Right ventricle myocardium superior (tissue), 1 donor: ENCODE measurements at regions not wholly inside any gene's neighbourhood (a gene's known extent, or its start where the extent isn't known, plus 50 kb on each side); places are given as distances from the start of the nearest gene placed in this dataset.
"Not testable (repeated sequence)": the region's sequence is repeated elsewhere in the genome, so short reads cannot be mapped to it uniquely, and the experiment has no call there.

ENCODE experiments used
- ATAC-seq: fragments of 200-7000 bp; cut with Tn5 transposase; one replicate; pipeline ENCODE4 v1.9.1; 2020; ENCODE audit warnings: mild to moderate bottlenecking; ENCODE audit not compliant: poor library complexity
- DNase-seq: peaks from one replicate; pipeline ENCODE4 v3.0.0-alpha.2; 2020
- intact Hi-C: fragments of 100-400 bp; cut with DNase I; formaldehyde crosslinking; loops from one replicate; pipeline ENCODE4 v1.11.2; 2022
- donor health status: DM: no; HTN: yes; CAD: no; lungs with severe emphysema.

DNA sequence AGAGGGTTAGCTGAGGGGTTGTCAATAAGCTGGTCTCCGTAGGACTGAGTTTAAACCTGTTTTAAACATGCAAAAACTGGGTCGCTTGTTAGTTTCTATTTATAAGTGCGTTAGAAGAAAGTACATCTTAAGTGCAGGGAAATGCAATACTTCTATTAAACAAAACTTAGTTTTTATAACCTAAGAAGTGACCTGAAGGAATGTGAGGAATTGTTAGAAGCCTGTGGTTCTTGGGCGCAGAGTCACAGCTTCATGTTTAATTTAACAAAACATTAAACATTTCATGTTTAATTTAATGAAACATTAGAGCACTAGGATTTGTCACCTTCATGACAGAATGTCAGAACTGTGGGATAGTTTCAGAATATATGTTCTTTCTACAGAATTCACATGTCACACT lies 469.2 kb upstream of the WWC1 start:
- DNase-seq (no peak), ATAC-seq (no peak)
- intact Hi-C loops: no loop called here

DNA sequence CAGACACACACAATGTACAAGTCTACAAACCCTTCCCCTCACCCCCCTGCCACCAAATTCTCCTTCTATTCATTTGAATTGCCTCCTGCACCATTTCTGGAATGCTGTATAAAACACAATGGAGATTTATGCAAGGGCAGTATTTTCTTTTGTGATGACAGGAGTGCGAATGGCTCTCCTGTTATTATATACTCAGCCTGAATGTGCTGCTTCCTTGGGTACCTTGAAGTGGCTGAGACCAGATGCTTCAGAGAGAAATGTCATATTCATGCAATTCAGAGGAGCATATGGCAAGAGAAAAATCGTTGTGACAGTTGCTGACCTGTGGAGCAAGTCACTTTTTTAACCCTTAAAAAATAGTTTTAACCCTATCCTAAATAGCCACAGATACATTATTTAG lies 468.0 kb upstream of the WWC1 start:
- no peak for DNase-seq
- ATAC-seq: no peak
- intact Hi-C loops: no loop called here

DNA sequence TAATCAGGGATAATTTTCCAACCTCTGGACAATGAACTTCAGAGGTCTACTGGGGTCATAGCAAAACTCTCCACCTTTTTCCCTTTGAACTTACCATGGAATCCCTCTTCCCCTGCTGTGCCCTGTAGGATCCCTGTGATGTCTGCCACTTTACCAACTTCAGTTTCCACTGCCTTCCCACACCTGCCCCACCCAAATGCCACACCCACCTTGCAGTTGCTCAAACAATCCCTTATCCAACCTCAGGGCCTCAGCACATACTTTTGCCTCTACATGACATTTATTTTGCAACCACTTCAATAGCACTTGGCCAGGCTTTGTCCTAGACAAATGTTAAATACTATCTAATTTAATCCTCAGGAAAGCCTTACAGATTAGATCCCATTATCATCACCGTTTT lies 463.7 kb upstream of the WWC1 start:
- intact Hi-C loops: no loop called here
- ATAC-seq (no peak), DNase-seq (no peak)

DNA sequence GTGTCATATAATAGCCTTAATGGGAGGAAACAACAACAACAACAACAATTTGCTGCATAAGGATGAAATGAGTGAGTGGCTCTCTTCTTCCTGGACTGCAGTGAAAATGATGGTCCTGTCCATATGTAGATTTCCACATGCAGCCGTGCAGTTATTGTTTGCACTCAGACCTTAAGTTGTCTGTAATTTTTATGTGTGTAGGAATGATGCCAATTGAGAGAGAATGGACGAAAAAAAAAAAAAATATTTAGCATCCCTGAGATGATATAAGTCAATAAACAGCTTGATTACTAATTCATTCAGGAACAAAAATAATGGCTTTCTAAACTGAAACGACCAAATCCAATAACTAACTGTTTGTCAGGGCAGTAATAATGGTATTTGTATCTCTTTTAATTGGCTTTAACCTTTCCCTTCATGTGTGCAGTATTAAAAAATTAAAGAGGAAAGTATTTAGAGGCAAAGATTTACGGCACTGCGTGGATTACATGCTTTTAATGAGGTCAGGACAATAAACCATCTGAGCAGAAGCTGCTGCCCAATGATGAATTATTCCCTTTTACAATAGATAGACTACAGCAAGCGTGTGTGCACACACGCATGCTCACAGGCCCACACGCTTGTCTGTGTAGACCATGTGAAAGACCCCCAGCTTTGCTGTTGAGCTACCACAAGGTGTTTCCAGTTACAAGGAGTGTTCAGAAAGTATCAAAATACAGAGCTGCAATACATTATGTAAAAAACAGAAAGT lies 459.5 kb upstream of the WWC1 start:
- DNase-seq: no peak
- no peak for ATAC-seq
- intact Hi-C loops: no loop called here

DNA sequence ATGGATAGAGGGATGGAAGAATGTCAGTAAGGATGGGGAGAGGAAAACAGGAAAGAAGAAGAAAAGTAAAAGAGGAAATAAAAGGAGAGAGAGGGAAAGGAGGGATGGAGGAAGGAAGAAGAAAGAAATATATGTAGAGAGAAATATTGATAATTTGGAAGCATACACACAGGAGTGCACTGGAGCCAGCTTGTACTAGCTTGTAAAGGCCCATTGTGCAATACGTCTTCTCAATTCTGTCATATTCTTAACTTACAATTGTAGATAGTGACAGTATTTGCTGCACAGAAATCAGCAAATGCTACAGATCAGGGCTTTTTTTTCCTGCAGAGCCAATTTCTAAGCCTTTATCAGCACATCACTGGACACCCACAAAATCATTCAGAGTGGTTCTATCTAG lies 458.8 kb upstream of the WWC1 start:
- ATAC-seq (no peak), DNase-seq (no peak)
- intact Hi-C loops: no loop called here

DNA sequence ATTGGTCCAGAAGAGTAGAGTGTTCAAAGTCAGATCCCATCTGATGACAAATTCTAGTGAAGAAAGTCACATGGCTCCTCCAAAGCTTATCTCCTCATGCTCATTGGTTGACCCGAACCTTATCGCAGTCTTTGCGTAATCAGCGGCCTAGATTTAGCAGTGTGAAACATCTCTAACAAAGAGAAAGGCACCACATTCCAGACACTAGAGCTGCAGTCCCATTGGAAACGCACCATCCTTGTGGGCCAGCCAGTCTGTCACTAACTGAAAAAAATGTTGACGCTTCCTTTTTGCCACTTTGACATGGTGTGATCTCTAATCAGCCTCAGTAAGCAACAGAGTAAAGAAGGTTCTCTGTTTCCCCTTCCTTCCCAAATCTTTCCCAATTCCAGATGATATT lies 458.0 kb upstream of the WWC1 start:
- DNase-seq (no peak), ATAC-seq (no peak)
- intact Hi-C loops: no loop called here

DNA sequence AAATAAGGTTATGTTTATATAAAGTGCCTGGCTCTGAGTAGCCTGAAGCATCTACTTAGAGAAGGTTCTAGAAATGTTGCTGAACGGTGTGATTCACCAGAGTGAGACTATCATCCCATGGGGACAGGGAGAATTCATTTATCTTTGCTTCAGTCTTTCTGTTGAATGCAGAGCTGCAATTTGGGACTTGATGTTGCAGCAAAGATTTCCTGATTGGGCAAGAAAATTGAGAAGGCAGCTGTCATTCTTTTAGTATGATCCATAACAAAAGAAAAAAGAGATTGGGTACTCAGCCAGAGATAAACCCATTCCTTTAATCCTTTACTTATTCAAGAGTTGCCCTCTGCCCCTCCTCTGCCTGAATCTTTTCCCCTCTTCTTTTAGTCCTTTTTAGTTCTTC lies 456.3 kb upstream of the WWC1 start:
- ATAC-seq (no peak), DNase-seq (no peak)
- intact Hi-C loops: no loop called here

DNA sequence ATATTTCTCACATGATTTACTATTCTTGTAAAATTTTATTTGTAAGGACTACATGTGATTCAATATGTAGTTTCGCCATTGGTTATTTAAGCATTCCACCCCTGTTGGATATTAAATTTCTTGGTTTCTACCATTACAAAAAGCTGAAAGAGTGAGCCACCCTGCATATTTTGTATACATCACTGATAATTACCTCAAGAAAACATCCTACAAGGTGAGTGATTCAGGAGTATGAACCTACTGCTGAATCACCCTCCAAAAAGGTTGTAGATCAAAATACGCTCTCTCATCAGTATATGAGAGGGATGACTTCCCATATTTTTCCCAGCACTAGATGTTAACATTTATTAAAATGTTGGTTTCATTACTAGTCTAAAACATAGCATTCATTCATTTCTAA lies 454.3 kb upstream of the WWC1 start:
- ATAC-seq: no peak
- intact Hi-C loops: no loop called here
- no peak for DNase-seq

DNA sequence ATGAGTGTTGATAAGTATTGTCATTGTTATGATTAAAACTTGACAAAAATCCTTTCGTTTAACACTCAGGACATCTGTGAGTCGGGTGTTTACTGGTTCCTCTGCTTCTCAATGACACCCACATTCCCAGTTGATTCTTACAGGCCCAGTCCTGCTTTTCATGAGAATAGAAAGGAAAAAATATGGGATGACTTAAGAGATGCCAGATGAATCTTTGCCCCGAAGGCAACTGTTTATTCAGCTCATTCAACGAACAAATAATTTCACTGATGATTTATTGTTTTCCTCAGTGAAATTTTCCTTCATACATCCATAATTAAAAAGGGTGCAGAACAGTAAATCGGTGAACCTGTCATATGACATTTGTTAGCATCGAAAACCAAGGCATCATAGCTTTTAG lies 452.4 kb upstream of the WWC1 start:
- ATAC-seq (no peak), DNase-seq (no peak)
- intact Hi-C loops: no loop called here

DNA sequence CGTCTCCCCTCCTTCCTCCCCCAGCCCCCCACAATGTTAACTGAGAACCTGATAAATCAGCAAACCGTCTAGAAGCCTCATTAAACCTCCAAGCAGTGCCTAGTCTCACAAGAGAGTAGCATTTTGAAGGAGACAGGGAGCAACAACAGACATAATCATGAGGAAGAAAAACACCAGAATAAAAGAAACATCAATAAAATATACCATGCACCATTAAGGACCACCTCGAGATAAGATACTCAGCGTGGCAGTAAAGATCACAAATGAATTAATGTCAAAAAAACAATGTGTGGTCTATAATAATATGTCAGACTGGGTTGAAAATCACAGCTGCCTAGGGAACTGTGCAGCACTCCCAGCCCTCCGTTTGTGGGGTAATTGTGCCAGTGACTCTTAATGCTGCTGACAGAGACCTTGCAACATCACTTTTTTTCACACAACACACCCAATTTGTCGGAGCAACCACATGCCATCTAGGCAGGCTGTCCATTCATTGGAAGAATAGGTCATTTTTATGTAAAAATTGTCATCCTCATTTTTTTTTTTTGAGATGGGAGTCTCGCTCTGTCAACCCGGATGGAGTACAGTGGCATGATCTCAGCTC lies 450.8 kb upstream of the WWC1 start:
- no peak for DNase-seq
- no peak for ATAC-seq
- intact Hi-C loops: no loop called here

DNA sequence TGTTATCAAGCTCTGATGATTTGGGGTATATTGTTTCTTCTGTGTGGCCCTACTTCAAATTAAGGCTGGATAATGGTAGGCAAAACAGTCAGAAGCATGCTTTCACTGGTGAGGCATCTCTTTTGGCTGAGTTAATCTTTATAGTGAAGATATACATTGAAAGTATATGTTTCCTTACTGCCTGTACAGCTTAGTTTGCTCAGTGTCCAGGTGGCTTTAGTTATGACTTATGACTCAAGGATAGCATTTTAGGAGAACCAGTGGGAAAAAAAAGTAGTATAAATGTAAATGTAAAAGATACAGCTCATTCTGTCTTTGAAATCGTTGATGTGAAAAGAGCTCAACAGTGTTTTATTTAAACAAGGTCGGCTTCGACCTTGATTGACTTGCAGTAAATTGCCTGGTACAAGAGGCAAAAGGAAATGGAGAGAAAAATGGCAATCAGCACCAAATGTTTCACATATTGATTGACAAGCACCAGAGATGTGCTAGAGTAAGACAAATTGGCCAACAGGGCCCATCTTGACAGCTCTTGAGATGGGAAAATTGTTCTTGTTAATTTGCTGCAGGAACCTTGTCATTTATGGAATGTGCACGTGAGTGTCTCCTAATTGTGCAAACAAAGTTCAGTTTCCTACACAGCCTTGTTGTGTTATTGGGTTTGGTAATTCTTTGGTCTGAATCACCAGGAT lies 447.4 kb upstream of the WWC1 start:
- ATAC-seq (no peak), DNase-seq (no peak)
- intact Hi-C loops: no loop called here

DNA sequence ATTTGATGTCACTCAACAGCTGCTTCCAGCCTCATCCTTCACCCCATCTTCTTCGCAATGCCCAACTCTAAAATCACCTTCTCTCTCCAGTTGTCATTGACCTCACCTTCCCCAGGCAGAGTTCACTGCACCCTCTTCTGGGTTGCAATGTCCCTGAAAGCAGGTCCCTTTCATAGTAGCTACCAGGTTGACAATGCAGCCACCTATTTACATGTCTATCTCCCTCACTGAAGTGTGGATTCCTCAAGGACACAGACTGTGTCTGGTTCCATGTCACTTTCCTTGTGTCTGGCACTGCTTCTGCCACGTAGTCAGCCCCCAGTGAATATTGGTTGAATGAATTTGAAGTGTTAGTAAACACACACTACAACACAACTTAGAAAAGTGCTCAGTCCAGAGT lies 445.5 kb upstream of the WWC1 start:
- ATAC-seq: no peak
- no peak for DNase-seq
- intact Hi-C loops: no loop called here

DNA sequence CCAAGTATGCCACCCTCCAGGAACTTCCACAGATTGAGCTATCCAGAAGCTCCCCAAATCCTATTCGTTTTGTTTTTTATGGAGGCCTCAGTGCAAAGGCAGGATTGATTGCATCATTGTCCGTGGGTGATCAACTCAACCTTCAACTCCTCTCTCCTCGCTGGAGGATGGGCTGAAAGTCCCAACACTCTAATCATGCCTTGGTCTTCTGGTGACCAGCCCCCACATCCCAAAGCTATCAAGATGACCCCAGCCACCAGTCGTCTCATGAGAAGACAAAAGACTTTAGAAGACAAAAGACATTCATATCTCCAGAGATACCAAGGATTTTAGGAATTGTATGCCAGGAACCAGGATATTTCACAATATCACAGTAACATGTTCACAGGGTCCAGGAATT lies 441.6 kb upstream of the WWC1 start:
- intact Hi-C loops: no loop called here
- DNase-seq: no peak
- ATAC-seq: no peak

DNA sequence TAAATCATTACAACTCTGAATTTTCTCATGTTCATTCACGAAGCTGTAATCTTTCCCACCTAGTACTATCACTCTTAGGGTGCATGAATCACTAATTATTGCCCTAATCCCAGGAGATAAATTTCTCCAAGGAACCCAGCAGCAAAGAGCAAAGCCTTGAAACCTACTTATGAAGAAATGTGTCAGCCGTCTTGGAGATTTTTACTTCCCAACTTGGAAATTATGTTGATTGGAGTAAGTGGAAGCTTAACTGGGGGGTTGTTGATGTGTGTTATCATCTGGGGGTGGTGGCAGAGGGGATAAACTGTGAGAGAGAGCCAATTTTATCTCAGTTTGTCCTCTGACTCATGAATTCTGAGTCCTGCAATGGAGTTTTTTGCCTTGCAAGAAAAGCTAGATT lies 440.5 kb upstream of the WWC1 start:
- intact Hi-C loops: no loop called here
- DNase-seq: no peak
- ATAC-seq: no peak

DNA sequence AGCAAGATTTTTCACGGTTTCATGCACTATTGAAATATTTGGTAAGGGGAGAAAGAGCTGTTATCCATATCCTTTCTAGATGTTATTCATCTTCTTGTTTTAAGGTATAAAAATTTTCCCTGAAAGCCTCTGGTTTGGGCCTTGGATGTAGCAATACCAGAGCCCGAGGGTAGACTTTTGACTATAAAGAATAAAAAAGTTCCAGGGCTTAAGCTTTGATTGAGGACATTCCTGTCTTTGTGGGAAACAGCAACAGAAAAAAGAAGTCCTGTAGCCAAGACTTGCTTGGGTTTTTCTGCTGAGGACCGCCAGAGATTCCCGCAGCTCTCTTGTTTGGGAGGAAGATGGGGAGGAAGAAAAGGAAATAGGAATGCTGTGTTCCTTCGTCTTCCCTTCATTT lies 440.0 kb upstream of the WWC1 start:
- ATAC-seq (no peak), DNase-seq (no peak)
- intact Hi-C loops: no loop called here

DNA sequence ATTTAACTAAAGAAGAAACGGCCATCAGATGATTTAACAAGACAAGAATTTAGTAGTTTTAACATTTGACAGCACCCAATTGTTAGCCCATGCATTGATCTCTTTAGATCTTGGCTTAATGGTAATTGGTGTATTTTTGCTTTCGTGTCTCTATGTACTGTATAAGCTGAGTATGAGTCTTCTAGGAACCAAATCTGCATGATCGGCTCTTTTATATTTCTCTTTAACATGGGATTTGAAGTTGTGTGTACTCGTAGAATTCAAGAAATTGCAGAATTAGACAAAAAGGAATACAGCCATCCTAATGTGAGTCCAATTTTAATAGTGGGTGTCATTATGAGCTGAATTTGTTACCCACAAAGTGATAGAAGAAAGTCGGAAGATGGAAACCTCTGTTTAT lies 438.9 kb upstream of the WWC1 start:
- no peak for ATAC-seq
- intact Hi-C loops: no loop called here
- no peak for DNase-seq

DNA sequence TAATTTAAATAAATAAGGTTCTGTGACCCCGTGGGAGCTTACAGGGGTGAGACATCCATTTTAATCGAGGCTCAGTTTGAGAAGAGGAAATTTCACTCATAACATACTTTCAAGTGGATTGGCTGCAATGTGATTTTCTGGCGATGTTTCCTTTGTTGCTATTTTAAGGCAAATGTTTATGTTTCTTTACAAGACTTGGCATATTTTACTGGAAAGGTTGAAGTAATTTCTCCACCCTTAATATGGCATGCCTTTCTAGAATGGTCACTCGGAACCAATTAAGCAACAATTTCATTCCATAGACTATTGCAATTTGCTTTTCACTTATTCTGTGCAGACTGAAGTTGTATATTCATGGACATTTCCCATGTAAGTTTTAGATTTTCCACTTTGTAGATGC lies 438.0 kb upstream of the WWC1 start:
- no peak for DNase-seq
- ATAC-seq: no peak
- intact Hi-C loops: no loop called here

DNA sequence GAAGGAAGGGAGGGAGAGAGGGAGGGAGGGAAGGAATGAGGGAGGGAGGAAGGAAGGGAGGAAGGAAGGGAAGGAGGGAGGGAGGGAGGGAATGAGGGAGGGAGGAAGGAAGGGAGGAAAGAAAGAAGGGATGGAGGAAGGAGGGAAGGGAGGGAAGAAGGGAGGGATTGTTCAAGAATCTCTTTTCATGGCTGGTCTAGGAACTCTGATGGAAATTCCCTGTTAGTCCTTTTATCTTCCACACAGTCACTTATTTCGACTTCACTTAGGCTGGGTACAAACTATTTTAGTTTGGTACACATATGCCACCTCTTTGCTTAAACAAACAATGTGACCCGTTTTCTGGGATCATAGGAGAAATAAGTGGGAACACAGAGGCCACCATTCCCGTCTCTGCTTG lies 435.6 kb upstream of the WWC1 start:
- no peak for ATAC-seq
- DNase-seq: no peak
- intact Hi-C loops: no loop called here

DNA sequence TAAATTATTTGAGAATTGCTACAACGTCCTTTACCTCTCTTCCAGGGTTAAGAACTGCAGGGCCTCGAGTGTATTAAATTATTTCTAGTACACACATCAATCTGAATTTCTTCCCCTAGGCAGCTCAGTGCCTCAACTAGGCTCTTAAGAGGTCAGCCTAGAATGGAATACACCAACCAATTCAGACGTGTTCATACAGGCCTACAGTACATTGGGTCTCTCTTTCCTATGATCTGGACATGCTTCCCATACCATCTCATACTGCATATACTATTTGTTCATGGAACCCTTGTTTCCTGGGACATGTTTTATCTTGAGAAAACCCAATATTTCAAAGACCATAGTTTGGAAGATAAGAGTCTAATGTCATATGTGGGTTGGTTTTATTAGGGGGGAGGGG lies 434.1 kb upstream of the WWC1 start:
- no peak for ATAC-seq
- DNase-seq: no peak
- intact Hi-C loops: no loop called here

DNA sequence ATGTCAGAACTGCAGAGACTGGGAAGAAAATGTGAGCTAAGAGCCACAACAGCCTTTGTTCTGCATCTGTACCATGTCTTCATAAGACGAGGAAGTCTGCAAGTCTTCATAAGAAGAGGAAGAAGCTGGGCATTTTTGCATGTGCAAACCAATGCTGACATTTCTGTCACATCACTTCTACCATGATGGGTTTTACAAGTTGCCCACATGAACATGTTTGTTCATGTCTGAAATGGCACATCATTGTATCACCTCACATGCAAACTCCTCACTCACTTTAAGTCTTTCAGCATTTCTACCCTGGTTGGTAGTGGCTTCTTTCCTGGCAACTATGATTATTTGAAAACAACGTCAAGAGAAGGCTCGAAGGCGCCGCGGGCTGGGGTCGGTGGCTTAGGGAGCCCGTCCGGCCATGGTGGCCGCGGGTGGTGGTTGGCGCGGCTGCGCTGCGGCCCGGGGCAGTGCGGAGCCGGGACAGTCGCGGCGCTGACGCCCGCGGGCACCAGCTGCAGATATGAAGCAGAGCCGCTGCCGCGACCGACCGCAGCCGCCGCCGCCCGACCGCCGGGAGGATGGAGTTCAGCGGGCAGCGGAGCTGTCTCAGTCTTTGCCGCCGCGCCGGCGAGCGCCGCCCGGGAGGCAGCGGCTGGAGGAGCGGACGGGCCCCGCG lies 433.1 kb upstream of the WWC1 start:
- ATAC-seq, intact Hi-C loops, DNase-seq: not testable (repeated sequence)
